ENCODE measurements at regions not wholly inside any gene's neighbourhood (a gene's known extent, or its start where the extent isn't known, plus 50 kb on each side); places are given as distances from the start of the nearest gene placed in this dataset.
A peak's percentile ranks its signal among the peaks of the same experiment; 100 is the strongest.
"Not testable (repeated sequence)": the region's sequence is repeated elsewhere in the genome, so short reads cannot be mapped to it uniquely, and the experiment has no call there.

DNA sequence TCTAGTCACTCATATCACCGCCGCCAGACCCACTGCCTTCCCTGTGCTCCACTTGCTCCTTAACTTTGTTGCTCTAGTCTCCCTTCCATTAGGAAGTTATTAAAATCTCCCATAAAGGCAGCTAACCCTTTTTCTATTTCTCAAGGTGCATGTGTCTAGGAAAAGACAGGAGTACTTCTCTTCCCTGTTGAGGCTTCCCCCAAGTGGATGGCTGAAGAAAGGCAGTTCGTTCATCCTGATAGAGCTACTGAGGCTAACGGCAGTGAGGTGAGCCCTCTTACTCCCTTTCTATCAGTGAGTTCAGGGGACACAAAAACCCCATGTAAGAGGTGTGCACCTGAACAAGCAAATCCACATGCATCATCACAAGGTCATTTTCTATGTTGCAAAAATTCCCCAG is 397.8 kb downstream of the IGSF11 start:
- no peak overlapping the region for H3K4me3 Mint-ChIP-seq (ENCODE audit: unreplicated experiment)
- H3K27me3 Mint-ChIP-seq (ENCODE audit: unreplicated experiment): no peaks in the 10 kb centered on the region
- no peaks in the 10 kb centered on the region for H3K36me3 Mint-ChIP-seq (ENCODE audit: low read depth, unreplicated experiment)
- H3K9me3 Mint-ChIP-seq (ENCODE audit: unreplicated experiment): no peaks in the 10 kb centered on the region
- no peak for DNase-seq (ENCODE audit: low spot score)
- peaks cover 10% of the 10 kb centered on the region for H3K4me1 Mint-ChIP-seq (ENCODE audit: unreplicated experiment)
- H3K27ac Mint-ChIP-seq (ENCODE audit: unreplicated experiment): no peak overlapping the region
- TF ChIP-seq, protein P1, sequence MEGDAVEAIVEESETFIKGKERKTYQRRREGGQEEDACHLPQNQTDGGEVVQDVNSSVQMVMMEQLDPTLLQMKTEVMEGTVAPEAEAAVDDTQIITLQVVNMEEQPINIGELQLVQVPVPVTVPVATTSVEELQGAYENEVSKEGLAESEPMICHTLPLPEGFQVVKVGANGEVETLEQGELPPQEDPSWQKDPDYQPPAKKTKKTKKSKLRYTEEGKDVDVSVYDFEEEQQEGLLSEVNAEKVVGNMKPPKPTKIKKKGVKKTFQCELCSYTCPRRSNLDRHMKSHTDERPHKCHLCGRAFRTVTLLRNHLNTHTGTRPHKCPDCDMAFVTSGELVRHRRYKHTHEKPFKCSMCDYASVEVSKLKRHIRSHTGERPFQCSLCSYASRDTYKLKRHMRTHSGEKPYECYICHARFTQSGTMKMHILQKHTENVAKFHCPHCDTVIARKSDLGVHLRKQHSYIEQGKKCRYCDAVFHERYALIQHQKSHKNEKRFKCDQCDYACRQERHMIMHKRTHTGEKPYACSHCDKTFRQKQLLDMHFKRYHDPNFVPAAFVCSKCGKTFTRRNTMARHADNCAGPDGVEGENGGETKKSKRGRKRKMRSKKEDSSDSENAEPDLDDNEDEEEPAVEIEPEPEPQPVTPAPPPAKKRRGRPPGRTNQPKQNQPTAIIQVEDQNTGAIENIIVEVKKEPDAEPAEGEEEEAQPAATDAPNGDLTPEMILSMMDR (IDR thresholded peaks at IDR 0.05; ENCODE audit: unreplicated experiment): no peak

DNA sequence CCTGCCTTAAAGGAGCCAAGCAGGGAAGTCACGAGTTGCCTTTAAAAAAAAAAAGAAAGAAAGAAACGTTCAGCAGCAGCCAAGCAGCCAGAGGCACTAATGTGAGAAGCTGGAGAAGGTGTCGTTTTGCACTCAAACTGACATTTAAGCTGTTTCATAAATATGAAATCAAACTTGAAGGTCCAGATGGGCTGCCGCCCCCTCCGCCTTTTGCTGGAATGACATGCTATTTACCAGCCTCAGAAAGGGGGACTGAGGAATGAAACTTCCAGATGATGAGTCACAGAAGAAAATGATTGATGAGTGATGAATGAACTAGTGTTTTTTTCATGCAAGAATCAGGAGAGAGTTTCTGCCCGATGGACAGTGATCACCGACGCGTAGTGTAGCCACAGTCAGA is 396.8 kb downstream of the IGSF11 start:
- H3K27ac Mint-ChIP-seq (ENCODE audit: unreplicated experiment): no peak overlapping the region
- no peak for DNase-seq (ENCODE audit: low spot score)
- TF ChIP-seq, protein P1 (IDR thresholded peaks at IDR 0.05; ENCODE audit: unreplicated experiment): no peak
- H3K9me3 Mint-ChIP-seq (ENCODE audit: unreplicated experiment): no peaks in the 10 kb centered on the region
- H3K27me3 Mint-ChIP-seq (ENCODE audit: unreplicated experiment): no peaks in the 10 kb centered on the region
- H3K36me3 Mint-ChIP-seq (ENCODE audit: low read depth, unreplicated experiment): no peaks in the 10 kb centered on the region
- H3K4me1 Mint-ChIP-seq (ENCODE audit: unreplicated experiment): peaks cover 10% of the 10 kb centered on the region
- H3K4me3 Mint-ChIP-seq (ENCODE audit: unreplicated experiment): no peak overlapping the region

DNA sequence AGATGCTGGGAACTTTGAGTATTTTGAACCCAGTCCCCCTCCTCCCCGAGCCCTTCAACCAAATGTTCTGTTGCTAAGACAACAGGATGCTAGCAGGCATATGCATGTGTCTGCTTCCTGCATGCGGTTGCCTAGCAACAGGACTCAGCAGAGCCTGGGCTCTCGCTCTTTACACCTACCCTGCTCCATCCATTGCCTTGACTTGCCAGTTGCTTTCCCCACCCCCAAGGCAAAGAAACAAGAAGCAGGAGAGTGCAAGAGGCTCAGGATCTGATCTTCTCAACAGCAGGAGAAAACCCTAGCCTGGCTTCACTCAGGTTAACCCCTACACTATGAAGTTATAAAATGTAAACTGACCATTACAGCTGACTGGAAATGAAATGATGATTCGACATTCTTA is 393.0 kb downstream of the IGSF11 start:
- Mint-ChIP-seq H3K4me3 (ENCODE audit: unreplicated experiment) (no peak overlapping the region), H3K27ac (ENCODE audit: unreplicated experiment) (peak overlapping the region; percentile 91), H3K36me3 (ENCODE audit: low read depth, unreplicated experiment) (no peaks in the 10 kb centered on the region), H3K4me1 (ENCODE audit: unreplicated experiment) (peaks cover 4% of the 10 kb centered on the region), H3K9me3 (ENCODE audit: unreplicated experiment) (no peaks in the 10 kb centered on the region), H3K27me3 (ENCODE audit: unreplicated experiment) (no peaks in the 10 kb centered on the region)
- DNase-seq (ENCODE audit: low spot score): peak; percentile 67
- TF ChIP-seq, protein P1 (IDR thresholded peaks at IDR 0.05; ENCODE audit: unreplicated experiment): no peak

GRCh38 chr3:118671192-118671591 is 363.5 kb downstream of the IGSF11 start:
- TF ChIP-seq, protein P1 (IDR thresholded peaks at IDR 0.05; ENCODE audit: unreplicated experiment): no peak

GRCh38 chr3:118675305-118675704 is 359.3 kb downstream of the IGSF11 start:
- peaks cover 7% of the 10 kb centered on the region for H3K4me1 Mint-ChIP-seq (ENCODE audit: unreplicated experiment)
- DNase-seq (ENCODE audit: low spot score): no peak

More at GRCh38 chr3:118671192-118671591, 363.5 kb downstream of the IGSF11 start:
- H3K27ac Mint-ChIP-seq (ENCODE audit: unreplicated experiment): no peak overlapping the region
- no peak for DNase-seq (ENCODE audit: low spot score)
- H3K27me3 Mint-ChIP-seq (ENCODE audit: unreplicated experiment): no peaks in the 10 kb centered on the region
- no peaks in the 10 kb centered on the region for H3K36me3 Mint-ChIP-seq (ENCODE audit: low read depth, unreplicated experiment)
- H3K4me3 Mint-ChIP-seq (ENCODE audit: unreplicated experiment): no peak overlapping the region
- H3K4me1 Mint-ChIP-seq (ENCODE audit: unreplicated experiment): peaks cover 17% of the 10 kb centered on the region
- H3K9me3 Mint-ChIP-seq (ENCODE audit: unreplicated experiment): no peaks in the 10 kb centered on the region

DNA sequence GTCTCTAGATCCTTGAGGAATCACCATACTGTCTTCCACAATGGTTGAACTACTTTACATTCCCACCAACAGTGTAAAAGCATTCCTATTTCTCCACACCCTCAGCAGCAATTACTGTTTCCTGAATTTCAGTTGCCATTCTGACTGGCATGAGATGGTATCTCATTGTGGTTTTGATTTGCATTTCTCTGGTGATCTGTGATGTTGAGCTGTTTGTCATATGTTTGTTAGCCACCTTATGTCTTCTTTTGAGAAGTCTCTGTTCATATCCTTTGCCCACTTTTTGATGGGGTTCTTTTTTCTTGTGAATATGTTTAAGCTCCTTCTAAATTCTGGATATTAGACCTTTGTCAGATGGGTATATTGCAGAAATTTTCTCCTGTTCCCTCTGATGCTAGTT is 356.0 kb downstream of the IGSF11 start:
- H3K27me3 Mint-ChIP-seq (ENCODE audit: unreplicated experiment); H3K9me3 Mint-ChIP-seq (ENCODE audit: unreplicated experiment); DNase-seq (ENCODE audit: low spot score); H3K4me3 Mint-ChIP-seq (ENCODE audit: unreplicated experiment); H3K27ac Mint-ChIP-seq (ENCODE audit: unreplicated experiment); H3K4me1 Mint-ChIP-seq (ENCODE audit: unreplicated experiment); H3K36me3 Mint-ChIP-seq (ENCODE audit: low read depth, unreplicated experiment): not testable (repeated sequence)

More at GRCh38 chr3:118675305-118675704, 359.3 kb downstream of the IGSF11 start:
- peaks cover 5% of the 10 kb centered on the region for H3K9me3 Mint-ChIP-seq (ENCODE audit: unreplicated experiment)
- TF ChIP-seq, protein P1 (IDR thresholded peaks at IDR 0.05; ENCODE audit: unreplicated experiment): no peak
- no peaks in the 10 kb centered on the region for H3K36me3 Mint-ChIP-seq (ENCODE audit: low read depth, unreplicated experiment)
- no peak overlapping the region for H3K4me3 Mint-ChIP-seq (ENCODE audit: unreplicated experiment)
- H3K27ac Mint-ChIP-seq (ENCODE audit: unreplicated experiment): no peak overlapping the region
- H3K27me3 Mint-ChIP-seq (ENCODE audit: unreplicated experiment): no peaks in the 10 kb centered on the region
